ENCODE measurements at regions not wholly inside any gene's neighbourhood (a gene's known extent, or its start where the extent isn't known, plus 50 kb on each side); places are given as distances from the start of the nearest gene placed in this dataset.

GRCh38 chr3:94206291-94206690 lies 143.4 kb downstream of the NSUN3 start:
- Histone ChIP-seq H2BK20ac (ENCODE audit: low read length) (no peak overlapping the region), H2AK5ac (ENCODE audit: low read depth, low read length) (no peak overlapping the region), H3K9me3 (ENCODE audit: insufficient read depth in 2 of 2, low read depth in 1 of 2, low read length in 1 of 2) (no peaks in the 10 kb centered on the region), H3K79me2 (ENCODE audit: control insufficient read depth in 1 of 2, insufficient read depth in 2 of 2, low read length in 2 of 2) (no peaks in the 10 kb centered on the region), H3K27me3 (replicated peaks in 1 of 4; ENCODE audit: control insufficient read depth in 3 of 4, extremely low read depth in 1 of 4, insufficient read depth in 3 of 4, low read length in 3 of 4) (no peaks in the 10 kb centered on the region), H3K18ac (ENCODE audit: extremely low read depth, low read length) (no peak overlapping the region), H4K20me1 (replicated peaks in 1 of 2; ENCODE audit: control insufficient read depth in 1 of 2, insufficient read depth in 2 of 2, low read length in 2 of 2) (no peaks in the 10 kb centered on the region), H3K4ac (replicated peaks; ENCODE audit: insufficient read length, low read depth, low read length) (no peak overlapping the region), H3K56ac (replicated peaks; ENCODE audit: insufficient read length, low read depth, low read length) (no peak overlapping the region), H2BK120ac (replicated peaks; ENCODE audit: low read depth, low read length) (no peak overlapping the region), H4K8ac (ENCODE audit: extremely low read depth, insufficient read depth, low read length) (no peak overlapping the region), H3K9ac (replicated peaks in 1 of 4; ENCODE audit: extremely low read depth in 1 of 4, low read depth in 3 of 4, low read length in 3 of 4) (no peak overlapping the region), H2AFZ (ENCODE audit: low read length) (no peak overlapping the region), H3K27ac (ENCODE audit: low read depth, low read length) (no peak overlapping the region), H3K23me2 (ENCODE audit: low read depth, low read length) (no peaks in the 10 kb centered on the region), H3K14ac (ENCODE audit: insufficient read length) (no peak overlapping the region), H3K36me3 (ENCODE audit: control insufficient read depth in 2 of 4, insufficient read depth in 4 of 4, low read length in 3 of 4) (no peaks in the 10 kb centered on the region), H2BK5ac (ENCODE audit: low read depth, low read length) (no peak overlapping the region), H4K91ac (replicated peaks; ENCODE audit: insufficient read length, low read length) (no peak overlapping the region), H3K23ac (ENCODE audit: insufficient read length) (no peak overlapping the region), H2BK15ac (ENCODE audit: low read length) (no peak overlapping the region), H4K5ac (ENCODE audit: insufficient read length, low read depth, low read length) (no peak overlapping the region), H3K4me1 (replicated peaks in 1 of 4; ENCODE audit: control insufficient read depth in 3 of 4, insufficient read depth in 4 of 4, low read length in 3 of 4) (peaks cover 0 to 2% (median 0%) of the 10 kb centered on the region in 4 experiments; a peak in 1 of 7 replicates), H2BK12ac (ENCODE audit: low read depth, low read length) (no peak overlapping the region), H3K79me1 (ENCODE audit: low read depth, low read length) (no peaks in the 10 kb centered on the region), H3K4me2 (ENCODE audit: insufficient read depth in 1 of 2, low read depth in 2 of 2, low read length in 2 of 2) (no peak overlapping the region), H3K4me3 (ENCODE audit: extremely low read depth in 1 of 4, insufficient read depth in 2 of 4, low read depth in 3 of 4, low read length in 4 of 4) (no peak overlapping the region)
- ChIA-PET POLR2A (ENCODE audit: partially characterized antibody) (no interaction called here), CTCF (ENCODE audit: partially characterized antibody) (no interaction called here)
- no peak for FAIRE-seq
- DNase-seq (ENCODE audit: low read depth in 1 of 2, low spot score in 2 of 2): no peak
- TF ChIP-seq ASH2L (IDR thresholded peaks at IDR 0.05; ENCODE audit: low read length) (no peak), SIX5 (IDR thresholded peaks at IDR 0.05; ENCODE audit: low read depth, low read length) (no peak), TBP (IDR thresholded peaks at IDR 0.05; ENCODE audit: low read depth, low read length) (no peak), E2F6 (IDR thresholded peaks at IDR 0.05) (no peak), POU5F1 (IDR thresholded peaks at IDR 0.05; ENCODE audit: low read depth, low read length) (no peak), EGR1 (IDR thresholded peaks at IDR 0.05; ENCODE audit: borderline replicate concordance, low read depth, low read length) (no peak), NANOG (IDR thresholded peaks at IDR 0.05; ENCODE audit: insufficient read depth, low read depth, low read length, poor library complexity, severe bottlenecking) (no peak), POLR2A (IDR thresholded peaks at IDR 0.05; ENCODE audit: control extremely low read depth in 1 of 2, low read depth in 2 of 2, low read length in 2 of 2) (no peak), GABPA (IDR thresholded peaks at IDR 0.05; ENCODE audit: borderline replicate concordance, insufficient read depth, low read length) (no peak), KDM1A (IDR thresholded peaks at IDR 0.05; ENCODE audit: borderline replicate concordance, low read length) (no peak), USF2 (IDR thresholded peaks at IDR 0.05; ENCODE audit: low read length) (no peak), BCL11A (IDR thresholded peaks at IDR 0.05; ENCODE audit: low read depth in 2 of 2, low read length in 2 of 2) (no peak)
- 86% methylated on average over 2 of the region's 2 CpGs; no CpG with 5 or more reads in 1 of the 2 experiments for WGBS, 2 experiments (ENCODE audit: extremely low coverage in 1 of 2, insufficient coverage in 1 of 2, insufficient read length in 1 of 2, insufficient replicate concordance in 2 of 2, low coverage in 1 of 2, low lambda C conversion rate in 2 of 2, missing lambda C conversion rate in 1 of 2)

Data from H1 (cell line).